PC-3 (cell line): ENCODE measurements at regions not wholly inside any gene's neighbourhood (a gene's known extent, or its start where the extent isn't known, plus 50 kb on each side); places are given as distances from the start of the nearest gene placed in this dataset.
A peak's percentile ranks its signal among the peaks of the same experiment; 100 is the strongest.

Source experiments
- ATAC-seq: fragments of 200-7000 bp; cut with Tn5 transposase; 2 replicates; pipeline ENCODE4 v1.9.1; 2020; ENCODE audit warnings: mild to moderate bottlenecking, moderate library complexity
- BruUV-seq: library from RNA; stranded (reverse); fragments of 400-500 nt; replicated peaks from 2 replicates; lab custom pipeline; 2021; lab: Mats Ljungman, UMichigan
- CTCF ChIA-PET: fragments of 300-600 bp; sonication (Branson Sonifier 250); formaldehyde crosslinking; loops from one replicate; lab custom pipeline; 2022; ENCODE audit warnings: antibody characterized with exemption; lab: Charles Lee
- POLR2A ChIA-PET: fragments of 300-600 bp; sonication (Branson Sonifier 250); formaldehyde crosslinking; loops from one replicate; lab custom pipeline; 2022; ENCODE audit warnings: antibody characterized with exemption; ENCODE audit not compliant: unreplicated experiment; lab: Charles Lee
- DNase-seq: peaks from one replicate; pipeline ENCODE4 v3.0.0-alpha.2; 2015
- H2AFZ ChIP-seq: fragments of 300-600 bp; sonication (generic); 2 replicates; pipeline ENCODE4 v1.6.0; 2016; ENCODE audit warnings: antibody characterized with exemption, low read length
- H3F3A ChIP-seq: fragments of 300-600 bp; sonication (generic); one replicate; pipeline ENCODE4 v1.6.0; 2017; ENCODE audit warnings: antibody characterized with exemption, low read length, control low read depth, mild to moderate bottlenecking; ENCODE audit not compliant: unreplicated experiment
- H3K27ac ChIP-seq: fragments of 300-600 bp; sonication (generic); 2 replicates; pipeline ENCODE4 v1.5.1; 2016; ENCODE audit warnings: mild to moderate bottlenecking, low read length
- H3K27me3 ChIP-seq: fragments of 300-600 bp; sonication (generic); 2 replicates; pipeline ENCODE4 v1.6.1; 2016; ENCODE audit warnings: low read length, mixed read lengths
- H3K36me3 ChIP-seq: fragments of 300-600 bp; sonication (generic); 2 replicates; pipeline ENCODE4 v1.6.1; 2016; ENCODE audit warnings: low read depth, mixed run types, low read length, mixed read lengths
- H3K4me1 ChIP-seq: fragments of 300-600 bp; sonication (generic); 2 replicates; pipeline ENCODE4 v1.5.1; 2016; ENCODE audit warnings: low read length; ENCODE audit not compliant: insufficient read depth
- H3K4me2 ChIP-seq: fragments of 300-600 bp; sonication (generic); 2 replicates; pipeline ENCODE4 v1.6.0; 2016; ENCODE audit warnings: low read length
- H3K4me3 ChIP-seq: fragments of 300-600 bp; sonication (generic); 2 replicates; pipeline ENCODE4 v1.5.1; 2016; ENCODE audit warnings: mild to moderate bottlenecking, low read length, mixed read lengths
- H3K79me2 ChIP-seq: fragments of 300-600 bp; sonication (generic); 2 replicates; pipeline ENCODE4 v1.6.1; 2017; ENCODE audit warnings: low read length, mixed read lengths
- H3K9ac ChIP-seq: fragments of 300-600 bp; sonication (generic); 2 replicates; pipeline ENCODE4 v1.6.0; 2016; ENCODE audit warnings: mild to moderate bottlenecking, low read length
- H3K9me2 ChIP-seq: fragments of 300-600 bp; sonication (generic); replicated peaks from 2 replicates; pipeline ENCODE4 v1.6.1; 2016; ENCODE audit warnings: mixed run types, low read length, mixed read lengths
- H3K9me3 ChIP-seq: fragments of 300-600 bp; sonication (generic); 2 replicates; pipeline ENCODE4 v1.6.1; 2016; ENCODE audit warnings: low read length, mixed read lengths
- H4K20me1 ChIP-seq: fragments of 300-600 bp; sonication (generic); 2 replicates; pipeline ENCODE4 v1.6.1; 2016; ENCODE audit warnings: low read length, mixed read lengths
- CTCF ChIP-seq: fragments of 300-600 bp; sonication (generic); conservative IDR thresholded peaks from 2 replicates; pipeline ENCODE4 v1.5.1; 2017; ENCODE audit warnings: antibody characterized with exemption, low read depth, mild to moderate bottlenecking, low read length
- EZH2 ChIP-seq: fragments of 300-600 bp; sonication (generic); IDR thresholded peaks from one replicate; pipeline ENCODE4 v1.6.1; 2017; ENCODE audit warnings: antibody characterized with exemption, mild to moderate bottlenecking, low read length; ENCODE audit not compliant: unreplicated experiment
- EZH2phosphoT487 ChIP-seq: fragments of 300-600 bp; sonication (generic); IDR thresholded peaks from 2 replicates; pipeline ENCODE4 v1.6.1; 2018; ENCODE audit warnings: mild to moderate bottlenecking, antibody characterized with exemption, low read length, borderline replicate concordance
- intact Hi-C: fragments of 100-400 bp; cut with micrococcal nuclease; formaldehyde crosslinking; loops from 2 replicates; pipeline ENCODE4 v1.9.0; 2023

GRCh38 chr12:113740699-113741098 lies 225.4 kb downstream of the RBM19 start:
- Histone ChIP-seq H3K27ac (no peak overlapping the region), H3K79me2 (no peaks in the 10 kb centered on the region), H3K36me3 (no peaks in the 10 kb centered on the region), H3K4me3 (no peak overlapping the region), H4K20me1 (no peaks in the 10 kb centered on the region), H3K9me2 (no peaks in the 10 kb centered on the region), H3F3A (no peaks in the 10 kb centered on the region), H3K9me3 (no peaks in the 10 kb centered on the region), H3K4me1 (no peaks in the 10 kb centered on the region), H3K27me3 (no peaks in the 10 kb centered on the region), H3K9ac (no peak overlapping the region), H3K4me2 (no peak overlapping the region), H2AFZ (peak overlapping the region; percentile 36; the same call in 1 of the 2 replicates)
- BruUV-seq = no TSS peak
- intact Hi-C loops = no loop called here
- ChIA-PET CTCF (no interaction called here), POLR2A (no interaction called here)
- no peak for ATAC-seq
- TF ChIP-seq EZH2 = no peak
- TF ChIP-seq EZH2phosphoT487 = no peak
- no peak for TF ChIP-seq CTCF
- no peak for DNase-seq

GRCh38 chr12:113735131-113735530 lies 231.0 kb downstream of the RBM19 start:
- no peak overlapping the region for H3K27ac ChIP-seq
- intact Hi-C loops = loop anchor here (5.0 kb wide), 1 partner anchor 273 kb away; no protein-coding TSS in a partner anchor
- no peak overlapping the region for H3K4me3 ChIP-seq
- H3K27me3 ChIP-seq = no peaks in the 10 kb centered on the region
- no peaks in the 10 kb centered on the region for H3K4me1 ChIP-seq
- H3K9me3 ChIP-seq = no peaks in the 10 kb centered on the region
- TF ChIP-seq EZH2phosphoT487 (no peak), CTCF (no peak), EZH2 (no peak)
- no peaks in the 10 kb centered on the region for H4K20me1 ChIP-seq
- H3K36me3 ChIP-seq = no peaks in the 10 kb centered on the region
- no peak overlapping the region for H2AFZ ChIP-seq
- H3K9me2 ChIP-seq = no peaks in the 10 kb centered on the region
- BruUV-seq = no TSS peak
- H3K4me2 ChIP-seq = no peak overlapping the region
- no peak for ATAC-seq
- DNase-seq = no peak
- no peaks in the 10 kb centered on the region for H3F3A ChIP-seq
- H3K9ac ChIP-seq = no peak overlapping the region
- POLR2A ChIA-PET = no interaction called here
- CTCF ChIA-PET = no interaction called here
- H3K79me2 ChIP-seq = no peaks in the 10 kb centered on the region

- Histone ChIP-seq H3K9me2 (no peaks in the 10 kb centered on the region), H2AFZ (no peak overlapping the region), H3K4me3 (no peak overlapping the region), H3K9me3 (no peaks in the 10 kb centered on the region), H3K27ac (no peak overlapping the region), H3F3A (no peaks in the 10 kb centered on the region), H4K20me1 (no peaks in the 10 kb centered on the region), H3K27me3 (no peaks in the 10 kb centered on the region), H3K36me3 (no peaks in the 10 kb centered on the region), H3K79me2 (no peaks in the 10 kb centered on the region), H3K9ac (no peak overlapping the region), H3K4me1 (no peaks in the 10 kb centered on the region), H3K4me2 (no peak overlapping the region)
- DNase-seq (no peak), ATAC-seq (no peak)
- no TSS peak for BruUV-seq
- CTCF ChIA-PET = no interaction called here
- POLR2A ChIA-PET = no interaction called here
- intact Hi-C loops = no loop called here
- TF ChIP-seq EZH2phosphoT487 (no peak), CTCF (no peak), EZH2 (no peak)
These were observed 231.6 kb downstream of the RBM19 start for GRCh38 chr12:113734503-113734902.
